Fibroblast of villous mesenchyme (primary cell): ENCODE measurements at regions not wholly inside any gene's neighbourhood (a gene's known extent, or its start where the extent isn't known, plus 50 kb on each side); places are given as distances from the start of the nearest gene placed in this dataset.

Source experiments
- DNase-seq: peaks from one replicate; pipeline ENCODE4 v3.0.0-alpha.2; 2010; ENCODE audit warnings: low read depth
- H3K4me3 ChIP-seq: 2 replicates; pipeline ENCODE4 v1.5.1; 2011; ENCODE audit warnings: low read depth, mild to moderate bottlenecking, low read length
- TF ChIP-seq, protein P1 (sequence below): IDR thresholded peaks from 2 replicates; pipeline ENCODE4 v1.5.1; 2012; ENCODE audit warnings: low read depth, mild to moderate bottlenecking, low read length; ENCODE audit not compliant: insufficient read depth

DNA sequence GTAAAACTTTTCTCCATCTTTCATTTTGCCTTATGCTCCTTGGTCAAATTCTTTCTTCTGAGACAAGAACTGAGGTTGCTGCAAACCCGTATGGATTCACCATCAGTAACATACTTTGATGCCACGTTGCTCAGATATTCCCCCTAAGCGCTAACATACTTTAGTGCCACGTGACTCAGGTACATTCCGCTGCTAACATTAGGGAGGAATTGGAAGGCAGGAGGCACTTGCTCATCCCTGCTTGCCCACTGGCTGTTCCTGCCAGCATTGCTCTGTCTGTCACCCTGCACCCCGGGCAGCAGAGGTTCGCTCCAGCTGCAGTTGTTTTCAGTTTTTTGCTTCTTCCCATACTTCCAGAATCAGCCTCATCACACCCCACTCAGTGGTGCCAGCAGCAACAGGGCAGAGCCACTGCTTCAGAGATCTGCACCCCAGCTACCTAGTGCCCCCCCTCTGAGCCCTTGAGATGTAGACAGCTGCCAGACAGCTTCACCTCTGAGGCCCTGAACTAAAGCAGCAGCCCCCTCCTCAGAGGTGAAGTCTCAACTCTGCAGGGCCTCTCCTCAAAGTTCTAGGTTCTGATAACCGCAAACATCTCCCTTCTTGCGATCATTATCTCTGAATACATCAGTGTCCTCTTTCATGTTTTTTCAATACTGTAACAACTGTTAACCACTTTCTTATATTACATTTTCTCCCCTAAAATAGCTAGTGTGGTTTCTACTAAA is 228.0 kb upstream of the KIF2A start:
- DNase-seq: no peak
- no peak overlapping the region for H3K4me3 ChIP-seq
- TF ChIP-seq, protein P1, sequence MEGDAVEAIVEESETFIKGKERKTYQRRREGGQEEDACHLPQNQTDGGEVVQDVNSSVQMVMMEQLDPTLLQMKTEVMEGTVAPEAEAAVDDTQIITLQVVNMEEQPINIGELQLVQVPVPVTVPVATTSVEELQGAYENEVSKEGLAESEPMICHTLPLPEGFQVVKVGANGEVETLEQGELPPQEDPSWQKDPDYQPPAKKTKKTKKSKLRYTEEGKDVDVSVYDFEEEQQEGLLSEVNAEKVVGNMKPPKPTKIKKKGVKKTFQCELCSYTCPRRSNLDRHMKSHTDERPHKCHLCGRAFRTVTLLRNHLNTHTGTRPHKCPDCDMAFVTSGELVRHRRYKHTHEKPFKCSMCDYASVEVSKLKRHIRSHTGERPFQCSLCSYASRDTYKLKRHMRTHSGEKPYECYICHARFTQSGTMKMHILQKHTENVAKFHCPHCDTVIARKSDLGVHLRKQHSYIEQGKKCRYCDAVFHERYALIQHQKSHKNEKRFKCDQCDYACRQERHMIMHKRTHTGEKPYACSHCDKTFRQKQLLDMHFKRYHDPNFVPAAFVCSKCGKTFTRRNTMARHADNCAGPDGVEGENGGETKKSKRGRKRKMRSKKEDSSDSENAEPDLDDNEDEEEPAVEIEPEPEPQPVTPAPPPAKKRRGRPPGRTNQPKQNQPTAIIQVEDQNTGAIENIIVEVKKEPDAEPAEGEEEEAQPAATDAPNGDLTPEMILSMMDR: no peak

DNA sequence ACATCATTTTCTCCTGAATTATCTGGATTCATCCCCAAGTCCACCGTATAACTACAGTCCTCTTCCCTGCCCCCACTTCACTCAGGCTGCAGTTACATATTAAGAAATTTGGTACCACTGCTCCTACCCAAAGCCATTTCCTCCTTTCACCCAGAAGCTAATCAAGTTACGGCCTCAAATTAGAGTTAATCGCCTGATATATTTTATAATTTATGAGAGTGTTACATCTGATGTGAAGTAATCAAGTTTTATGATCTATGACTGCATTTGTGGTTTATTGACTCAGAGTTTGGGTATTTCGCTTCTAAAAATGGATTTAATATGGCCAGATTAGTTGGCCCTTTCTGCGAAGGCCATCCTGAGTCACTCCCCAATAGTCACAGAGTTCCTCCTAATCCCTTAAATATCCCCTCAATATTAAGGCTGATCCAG is 223.6 kb upstream of the KIF2A start:
- TF ChIP-seq, protein P1: no peak
- peak; percentile 67 for DNase-seq
- H3K4me3 ChIP-seq: no peak overlapping the region

DNA sequence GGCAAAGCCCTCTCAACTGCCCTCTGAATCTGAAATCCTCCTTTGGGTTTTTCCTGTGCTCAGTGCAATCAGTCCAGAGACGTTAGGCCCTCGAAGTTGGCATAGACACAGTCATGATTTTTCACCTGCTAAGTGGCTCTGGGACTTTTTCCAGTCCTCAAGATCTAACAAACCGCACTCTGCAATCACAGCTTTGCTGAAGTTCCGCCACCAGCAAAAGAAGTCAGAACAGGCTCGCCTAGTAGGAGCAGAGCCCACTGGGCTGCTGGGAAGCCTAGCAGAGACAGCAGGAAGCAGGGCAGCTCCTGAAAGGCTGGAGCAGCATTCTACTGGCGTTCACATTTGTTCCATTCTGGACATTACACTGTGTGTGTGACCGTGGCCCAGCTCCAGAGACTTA is 222.8 kb upstream of the KIF2A start:
- H3K4me3 ChIP-seq: no peak overlapping the region
- DNase-seq: no peak
- TF ChIP-seq, protein P1: no peak

DNA sequence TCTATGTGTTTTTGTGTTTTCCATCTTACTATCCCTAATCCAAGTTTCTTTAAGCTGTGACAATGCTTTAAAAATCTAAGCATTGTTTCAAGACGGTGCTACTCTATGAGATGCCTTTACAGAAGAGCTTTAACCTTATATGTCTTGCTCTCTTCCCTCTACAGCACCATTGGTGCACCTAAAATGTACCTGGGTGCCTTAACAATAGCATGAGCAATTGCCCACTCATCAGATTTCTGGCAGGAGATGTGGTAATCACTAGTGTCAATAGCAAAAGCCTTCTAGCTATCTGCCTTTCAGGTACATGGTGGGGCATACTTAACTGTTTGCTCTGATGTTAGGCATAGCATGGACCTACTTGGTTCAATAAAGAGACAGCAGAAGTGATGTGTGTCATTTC is 222.3 kb upstream of the KIF2A start:
- H3K4me3 ChIP-seq: no peak overlapping the region
- DNase-seq: no peak
- TF ChIP-seq, protein P1: no peak

DNA sequence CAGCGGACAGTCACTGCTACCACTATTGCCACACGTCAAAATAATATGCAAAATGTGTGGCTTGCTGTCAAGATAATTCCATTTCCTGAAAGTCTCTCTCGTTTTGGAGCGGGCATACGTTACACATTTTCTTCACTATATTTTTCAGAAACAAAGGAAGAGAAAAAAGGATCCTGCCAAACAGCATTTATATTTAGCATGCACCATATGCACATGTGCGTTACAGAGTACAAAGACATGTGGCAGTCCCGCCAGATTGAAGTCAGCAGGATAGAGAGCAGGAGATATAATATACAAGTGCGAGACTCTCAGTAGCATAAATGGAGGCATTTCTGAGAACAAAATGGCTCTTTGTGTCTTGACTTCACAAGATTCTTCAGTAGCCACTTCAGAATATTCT is 221.6 kb upstream of the KIF2A start:
- no peak overlapping the region for H3K4me3 ChIP-seq
- TF ChIP-seq, protein P1: no peak
- no peak for DNase-seq

DNA sequence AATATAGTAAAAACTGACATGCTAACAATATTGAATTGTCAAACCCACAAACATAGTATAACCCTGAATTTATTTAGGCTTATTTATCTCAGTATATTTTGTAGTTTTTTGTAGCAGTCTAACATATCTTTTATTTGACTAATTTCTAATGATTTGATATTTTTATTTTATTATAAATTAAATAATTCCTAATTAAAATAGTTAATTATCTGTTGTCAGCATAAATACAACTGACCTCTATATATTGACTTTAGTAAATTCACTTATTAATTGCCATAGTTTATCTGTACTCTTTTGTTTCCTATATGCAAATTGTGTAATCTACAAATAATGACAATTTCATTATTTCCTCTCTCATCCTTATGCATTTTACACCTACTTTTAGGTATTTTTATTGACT is 215.1 kb upstream of the KIF2A start:
- no peak for DNase-seq
- TF ChIP-seq, protein P1: no peak
- no peak overlapping the region for H3K4me3 ChIP-seq

DNA sequence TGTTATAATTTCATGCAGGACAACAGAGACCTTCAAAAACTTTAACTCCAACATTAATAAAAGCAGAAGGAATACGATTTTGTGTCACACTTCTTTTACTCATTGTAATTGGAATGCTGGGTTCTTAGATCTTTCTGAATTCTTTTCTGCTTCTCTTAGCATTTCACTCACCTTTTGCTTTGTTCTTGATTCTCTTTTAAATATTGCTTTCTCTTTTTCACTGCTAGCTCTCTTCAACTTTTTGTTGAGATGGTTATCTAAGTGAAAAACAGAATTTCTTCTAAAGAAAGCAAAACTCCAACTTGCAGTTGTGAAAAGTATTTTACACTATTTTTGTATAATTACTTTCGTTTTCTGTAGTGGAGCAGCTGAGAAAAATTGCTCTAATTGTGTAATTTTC is 212.6 kb upstream of the KIF2A start:
- TF ChIP-seq, protein P1: no peak
- no peak for DNase-seq
- no peak overlapping the region for H3K4me3 ChIP-seq
